ENCODE measurements at regions not wholly inside any gene's neighbourhood (a gene's known extent, or its start where the extent isn't known, plus 50 kb on each side); places are given as distances from the start of the nearest gene placed in this dataset.

GRCh38 chr10:107299606-107300005 is 135.1 kb upstream of the SORCS1 start:
- Histone ChIP-seq H3K9ac (no peak overlapping the region), H3K27me3 (ENCODE audit: insufficient read depth, low read depth) (no peaks in the 10 kb centered on the region), H3K4me1 (ENCODE audit: low read depth, poor library complexity, severe bottlenecking) (no peaks in the 10 kb centered on the region), H3K4me3 (IDR thresholded peaks at IDR 0.05; ENCODE audit: insufficient read depth, low read depth, low read length) (no peak overlapping the region), H3K36me3 (ENCODE audit: insufficient read depth) (no peaks in the 10 kb centered on the region), H4K20me1 (ENCODE audit: insufficient read depth) (no peaks in the 10 kb centered on the region), H3K79me2 (ENCODE audit: insufficient read depth, low read depth) (no peaks in the 10 kb centered on the region), H3K4me2 (no peak overlapping the region), H2AFZ (ENCODE audit: low read depth) (no peak overlapping the region), H3K27ac (no peak overlapping the region)
- no peak for TF ChIP-seq CTCF (conservative IDR thresholded peaks at IDR 0.05; ENCODE audit: low read depth, low read length)

GRCh38 chr10:107284187-107284586 is 119.7 kb upstream of the SORCS1 start:
- Histone ChIP-seq H3K9ac (no peak overlapping the region), H3K4me1 (ENCODE audit: low read depth, poor library complexity, severe bottlenecking) (no peaks in the 10 kb centered on the region), H3K27ac (no peak overlapping the region), H3K36me3 (ENCODE audit: insufficient read depth) (no peaks in the 10 kb centered on the region), H3K27me3 (ENCODE audit: insufficient read depth, low read depth) (no peaks in the 10 kb centered on the region), H4K20me1 (ENCODE audit: insufficient read depth) (no peaks in the 10 kb centered on the region), H3K79me2 (ENCODE audit: insufficient read depth, low read depth) (no peaks in the 10 kb centered on the region), H2AFZ (ENCODE audit: low read depth) (no peak overlapping the region), H3K4me3 (IDR thresholded peaks at IDR 0.05; ENCODE audit: insufficient read depth, low read depth, low read length) (no peak overlapping the region), H3K4me2 (no peak overlapping the region)
- no peak for TF ChIP-seq CTCF (conservative IDR thresholded peaks at IDR 0.05; ENCODE audit: low read depth, low read length)

- no peaks in the 10 kb centered on the region for H3K79me2 ChIP-seq (ENCODE audit: insufficient read depth, low read depth)
- TF ChIP-seq CTCF (conservative IDR thresholded peaks at IDR 0.05; ENCODE audit: low read depth, low read length) = no peak
- no peaks in the 10 kb centered on the region for H3K27me3 ChIP-seq (ENCODE audit: insufficient read depth, low read depth)
- H3K4me1 ChIP-seq (ENCODE audit: low read depth, poor library complexity, severe bottlenecking) = no peaks in the 10 kb centered on the region
- no peak overlapping the region for H3K27ac ChIP-seq
- no peak overlapping the region for H2AFZ ChIP-seq (ENCODE audit: low read depth)
- H3K4me2 ChIP-seq = no peak overlapping the region
- no peaks in the 10 kb centered on the region for H3K36me3 ChIP-seq (ENCODE audit: insufficient read depth)
- H3K9ac ChIP-seq = no peak overlapping the region
- H3K4me3 ChIP-seq (IDR thresholded peaks at IDR 0.05; ENCODE audit: insufficient read depth, low read depth, low read length) = no peak overlapping the region
- H4K20me1 ChIP-seq (ENCODE audit: insufficient read depth) = no peaks in the 10 kb centered on the region
Observed at GRCh38 chr10:107280293-107280692, 115.8 kb upstream of the SORCS1 start.

GRCh38 chr10:107277591-107277990 is 113.1 kb upstream of the SORCS1 start:
- Histone ChIP-seq H3K36me3 (ENCODE audit: insufficient read depth) (no peaks in the 10 kb centered on the region), H3K4me3 (IDR thresholded peaks at IDR 0.05; ENCODE audit: insufficient read depth, low read depth, low read length) (no peak overlapping the region), H2AFZ (ENCODE audit: low read depth) (no peak overlapping the region), H3K79me2 (ENCODE audit: insufficient read depth, low read depth) (no peaks in the 10 kb centered on the region), H3K27me3 (ENCODE audit: insufficient read depth, low read depth) (no peaks in the 10 kb centered on the region), H3K4me2 (no peak overlapping the region), H4K20me1 (ENCODE audit: insufficient read depth) (no peaks in the 10 kb centered on the region), H3K9ac (no peak overlapping the region), H3K4me1 (ENCODE audit: low read depth, poor library complexity, severe bottlenecking) (no peaks in the 10 kb centered on the region), H3K27ac (no peak overlapping the region)
- no peak for TF ChIP-seq CTCF (conservative IDR thresholded peaks at IDR 0.05; ENCODE audit: low read depth, low read length)

- TF ChIP-seq CTCF (conservative IDR thresholded peaks at IDR 0.05; ENCODE audit: low read depth, low read length) = no peak
- H2AFZ ChIP-seq (ENCODE audit: low read depth) = no peak overlapping the region
- no peak overlapping the region for H3K4me2 ChIP-seq
- H3K9ac ChIP-seq = no peak overlapping the region
- no peak overlapping the region for H3K4me3 ChIP-seq (IDR thresholded peaks at IDR 0.05; ENCODE audit: insufficient read depth, low read depth, low read length)
- H4K20me1 ChIP-seq (ENCODE audit: insufficient read depth) = no peaks in the 10 kb centered on the region
- no peaks in the 10 kb centered on the region for H3K27me3 ChIP-seq (ENCODE audit: insufficient read depth, low read depth)
- no peaks in the 10 kb centered on the region for H3K79me2 ChIP-seq (ENCODE audit: insufficient read depth, low read depth)
- no peaks in the 10 kb centered on the region for H3K4me1 ChIP-seq (ENCODE audit: low read depth, poor library complexity, severe bottlenecking)
- no peaks in the 10 kb centered on the region for H3K36me3 ChIP-seq (ENCODE audit: insufficient read depth)
- no peak overlapping the region for H3K27ac ChIP-seq
Observed at GRCh38 chr10:107275806-107276205, 111.3 kb upstream of the SORCS1 start.

All from KMS-11 (cell line).